ENCODE measurements at regions not wholly inside any gene's neighbourhood (a gene's known extent, or its start where the extent isn't known, plus 50 kb on each side); places are given as distances from the start of the nearest gene placed in this dataset.
"Not testable (repeated sequence)": the region's sequence is repeated elsewhere in the genome, so short reads cannot be mapped to it uniquely, and the experiment has no call there.

DNA sequence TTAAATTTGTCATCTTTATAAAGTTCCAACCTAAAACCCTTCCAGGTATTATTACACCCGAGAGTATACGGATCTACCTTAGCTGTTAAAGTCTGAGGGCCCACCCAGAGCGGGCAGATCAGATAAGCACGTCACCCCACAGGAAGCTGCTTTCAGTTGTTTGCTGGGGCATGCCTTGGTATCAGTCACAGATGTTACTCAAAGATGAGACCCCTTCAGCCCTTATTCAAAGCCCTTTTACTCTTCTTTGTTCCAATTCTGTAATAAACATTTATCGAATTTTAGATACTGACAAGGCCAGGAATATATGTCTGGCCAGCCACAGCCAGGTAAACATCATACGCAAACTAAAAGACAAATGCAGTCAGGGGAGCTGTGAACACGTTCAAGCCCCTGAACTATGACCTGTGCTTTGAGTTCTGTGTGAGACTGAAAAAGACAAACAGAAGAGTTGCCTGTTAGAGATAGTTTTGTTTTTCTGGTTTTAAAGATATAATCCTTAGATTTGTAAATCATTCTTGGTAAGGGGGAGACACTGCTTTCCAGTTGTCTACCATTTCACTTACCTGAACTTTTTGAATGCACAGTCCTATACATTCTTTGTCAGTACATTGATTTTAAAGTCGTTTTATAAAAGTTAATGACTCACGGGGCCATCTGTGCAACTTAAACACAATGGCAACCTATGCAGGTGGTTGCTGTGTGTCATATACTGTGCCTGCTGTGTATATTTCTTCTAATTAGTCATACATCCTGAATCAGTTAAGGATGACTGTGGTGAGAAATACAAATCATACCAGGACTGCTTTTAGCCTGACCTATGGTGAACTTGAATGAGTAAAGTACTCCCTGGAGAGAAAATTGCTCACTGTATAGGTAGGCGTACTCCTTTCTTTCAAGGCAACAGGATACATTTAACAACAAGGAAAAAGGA lies 100.5 kb upstream of the ITPRID2 start:
- peak; percentile 81 for DNase-seq (ENCODE audit: low read depth, low spot score)

DNA sequence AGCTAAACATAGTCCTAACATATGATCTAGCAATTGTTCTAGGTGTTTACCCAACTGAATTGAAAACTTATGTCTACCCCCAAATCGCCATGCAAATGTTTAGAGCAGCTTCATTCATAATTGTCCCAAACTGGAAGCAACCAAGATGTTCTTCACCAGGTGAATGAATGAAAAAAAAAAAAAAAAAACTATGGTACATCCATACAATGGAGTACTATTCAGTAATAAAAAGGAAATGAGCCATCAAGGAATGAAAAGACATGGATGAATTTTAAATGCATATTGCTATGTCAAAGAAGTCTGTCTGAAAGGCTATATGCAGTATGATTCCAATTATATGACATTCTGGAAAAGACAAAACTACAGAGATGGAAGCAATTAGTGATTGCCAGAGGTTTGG lies 98.6 kb upstream of the ITPRID2 start:
- no peak for DNase-seq (ENCODE audit: low read depth, low spot score)

- DNase-seq (ENCODE audit: low read depth, low spot score), result no peak
Measured at GRCh38 chr2:181798022-181798421, 93.5 kb upstream of the ITPRID2 start.

DNA sequence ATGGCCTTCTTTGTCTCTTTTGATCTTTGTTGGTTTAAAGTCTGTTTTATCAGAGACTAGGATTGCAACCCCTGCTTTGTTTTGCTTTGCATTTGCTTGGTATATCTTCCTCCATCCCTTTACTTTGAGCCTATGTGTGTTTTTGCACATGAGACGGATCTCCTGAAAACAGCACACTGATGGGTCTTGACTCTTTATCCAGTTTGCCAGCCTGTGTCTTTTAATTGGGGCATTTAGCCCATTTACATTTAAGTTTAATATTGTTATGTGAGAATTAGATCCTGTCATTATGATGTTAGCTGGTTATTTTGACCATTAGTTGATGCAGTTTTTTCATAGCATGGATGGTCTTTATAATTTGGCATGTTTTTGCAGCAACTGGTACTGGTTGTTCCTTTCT lies 89.2 kb upstream of the ITPRID2 start:
- not testable (repeated sequence) for DNase-seq (ENCODE audit: low read depth, low spot score)

GRCh38 chr2:181803903-181804799 lies 87.4 kb upstream of the ITPRID2 start:
- DNase-seq (ENCODE audit: low read depth, low spot score), result not testable (repeated sequence)

- peak; percentile 53 for DNase-seq (ENCODE audit: low read depth, low spot score)
Measured at GRCh38 chr2:181805228-181806038, 86.1 kb upstream of the ITPRID2 start.

DNA sequence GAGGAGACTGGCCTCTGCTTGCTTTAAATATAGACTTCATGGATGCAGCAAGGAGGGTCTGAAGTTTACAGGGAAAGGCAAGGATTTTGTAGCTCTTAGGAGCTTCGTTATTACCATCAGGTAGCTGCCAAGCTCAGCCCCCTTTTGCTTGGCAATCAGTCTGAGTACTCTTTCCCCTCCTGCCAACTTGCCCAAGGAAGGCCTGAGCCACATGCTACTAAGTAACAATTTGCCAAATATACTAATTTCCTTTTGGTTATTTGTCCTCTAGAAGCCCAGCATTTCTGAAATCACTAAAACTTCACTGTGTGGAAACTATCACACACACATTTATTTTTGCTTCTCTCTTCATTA lies 85.5 kb upstream of the ITPRID2 start:
- DNase-seq (ENCODE audit: low read depth, low spot score), result peak; percentile 60

DNA sequence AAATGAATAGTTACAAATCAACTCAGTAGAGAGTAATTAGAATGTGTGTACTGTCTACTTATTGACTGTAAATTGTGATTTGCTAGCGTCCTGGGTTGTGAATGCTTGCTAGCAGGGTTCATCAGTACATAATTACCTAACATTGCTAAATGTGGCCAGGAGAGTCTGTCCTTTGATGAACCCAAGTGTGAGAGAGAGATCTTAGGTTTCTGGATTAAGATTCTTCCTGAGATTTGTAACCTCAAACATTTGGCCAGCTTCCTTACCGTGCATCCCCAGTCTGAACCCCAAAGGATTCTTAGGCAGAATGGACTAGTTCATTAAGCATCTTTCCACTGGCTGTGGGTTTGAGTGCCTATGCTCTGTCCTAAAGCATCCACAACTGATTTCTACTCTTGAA lies 84.0 kb upstream of the ITPRID2 start:
- peak; percentile 68 for DNase-seq (ENCODE audit: low read depth, low spot score)

DNA sequence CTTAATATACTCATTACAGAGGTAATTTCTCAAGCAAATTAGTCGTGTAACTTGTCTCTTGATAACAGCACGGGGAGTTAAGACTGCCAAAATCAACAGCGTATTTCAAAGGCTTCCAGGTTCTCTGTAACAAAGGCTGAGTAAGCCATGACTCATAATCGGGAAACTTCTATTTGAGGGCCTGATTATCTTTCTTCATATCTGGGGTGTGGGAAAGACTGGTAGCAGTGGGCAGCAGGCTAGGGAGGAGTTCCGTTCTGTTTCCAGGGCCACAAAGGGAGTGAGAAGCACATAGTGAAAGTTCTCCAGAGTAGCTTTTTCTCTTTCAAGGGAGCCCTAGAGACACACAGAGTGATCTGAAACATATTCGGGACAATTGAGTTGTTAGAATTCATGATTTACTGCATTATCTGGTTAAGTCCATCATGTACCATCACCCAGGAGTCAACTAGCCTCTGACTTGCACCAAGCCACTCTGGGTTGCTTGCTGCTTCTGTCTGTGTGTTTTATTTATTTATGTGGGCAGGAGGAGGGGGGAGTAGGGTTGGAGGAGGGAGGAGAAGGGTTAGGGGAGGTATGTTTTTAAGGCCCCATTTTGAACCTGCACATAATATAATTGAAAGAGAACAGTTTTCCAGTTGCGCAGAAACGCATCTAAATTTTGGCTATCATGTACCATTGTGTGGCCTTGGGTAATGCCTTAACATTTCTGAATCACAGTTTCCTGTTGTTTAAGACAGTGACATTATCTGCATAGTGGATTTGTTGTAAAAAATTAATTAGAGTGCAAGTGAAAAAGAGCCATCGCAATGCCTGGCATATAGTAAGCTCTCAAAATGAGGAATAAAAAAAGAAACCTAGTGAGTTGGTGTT lies 80.5 kb upstream of the ITPRID2 start:
- peak; percentile 94 for DNase-seq (ENCODE audit: low read depth, low spot score)

GRCh38 chr2:181812106-181812743 lies 79.3 kb upstream of the ITPRID2 start:
- DNase-seq (ENCODE audit: low read depth, low spot score), result no peak

DNA sequence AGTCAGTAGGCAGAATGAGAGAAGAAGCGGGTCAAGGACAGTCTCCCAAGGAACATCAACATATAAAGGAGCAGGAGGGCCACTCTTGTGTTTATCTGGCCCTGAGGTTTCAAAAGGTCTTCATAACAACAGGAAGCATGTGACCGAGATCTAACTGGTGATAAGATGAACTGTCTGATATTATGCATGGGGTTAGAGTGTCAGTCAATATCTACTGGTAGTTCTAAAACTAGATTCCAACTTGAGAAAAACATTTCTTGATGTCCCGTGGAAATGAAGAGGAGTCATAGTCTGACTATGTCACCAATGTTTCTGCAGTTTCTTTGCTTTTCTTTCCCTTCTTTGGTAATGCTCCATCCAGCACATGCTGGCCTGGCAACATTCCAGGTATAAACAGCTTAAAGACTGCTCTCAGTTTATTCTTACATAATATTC lies 77.5 kb upstream of the ITPRID2 start:
- peak; percentile 50 for DNase-seq (ENCODE audit: low read depth, low spot score)

GRCh38 chr2:181817509-181817908 lies 74.0 kb upstream of the ITPRID2 start:
- no peak for DNase-seq (ENCODE audit: low read depth, low spot score)

- DNase-seq (ENCODE audit: low read depth, low spot score), result no peak
Measured at GRCh38 chr2:181818058-181818680, 73.4 kb upstream of the ITPRID2 start.

- DNase-seq (ENCODE audit: low read depth, low spot score), result no peak
Measured at GRCh38 chr2:181818840-181819239, 72.7 kb upstream of the ITPRID2 start.

DNA sequence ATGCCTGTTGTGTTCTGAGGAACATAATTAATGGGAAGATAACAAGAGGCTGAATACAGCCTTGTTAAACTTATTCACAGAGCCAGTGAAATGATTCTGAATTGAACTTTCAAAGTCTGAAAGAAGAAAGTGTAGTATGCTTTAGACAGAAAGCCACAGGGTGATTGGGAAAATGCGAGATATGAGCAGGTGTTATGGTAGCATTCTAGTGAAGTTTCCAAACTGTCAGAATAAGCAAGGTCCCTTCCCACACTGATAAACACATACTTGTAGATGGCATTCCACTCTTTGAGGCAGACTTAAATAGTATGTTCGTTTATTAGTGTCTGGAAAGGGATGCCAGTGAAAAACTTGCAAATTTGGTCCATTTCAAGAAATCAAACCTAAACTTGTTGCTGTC lies 70.5 kb upstream of the ITPRID2 start:
- no peak for DNase-seq (ENCODE audit: low read depth, low spot score)

- DNase-seq (ENCODE audit: low read depth, low spot score), result no peak
Measured at GRCh38 chr2:181822097-181822496, 69.4 kb upstream of the ITPRID2 start.

DNA sequence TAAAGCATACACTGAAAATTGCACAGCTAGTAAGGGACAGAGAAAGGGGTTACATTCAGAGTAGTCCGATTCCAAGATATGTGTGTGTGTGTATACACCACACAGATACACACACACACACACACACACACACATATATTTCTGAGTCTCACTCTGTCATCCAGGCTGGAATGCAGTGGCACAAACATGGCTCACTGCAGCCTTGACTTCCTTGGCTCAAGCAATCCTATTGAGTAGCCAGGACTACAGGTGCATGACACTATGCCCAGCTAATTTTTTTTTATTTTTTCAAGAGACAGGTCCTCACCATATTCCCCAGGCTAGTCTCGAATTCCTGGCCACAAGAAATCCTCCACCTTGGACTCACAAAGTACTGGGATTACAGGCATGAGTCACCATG lies 68.1 kb upstream of the ITPRID2 start:
- DNase-seq (ENCODE audit: low read depth, low spot score), result no peak

GRCh38 chr2:181828122-181828705 lies 63.3 kb upstream of the ITPRID2 start:
- no peak for DNase-seq (ENCODE audit: low read depth, low spot score)

- no peak for DNase-seq (ENCODE audit: low read depth, low spot score)
Measured at GRCh38 chr2:181829230-181829629, 62.3 kb upstream of the ITPRID2 start.
